VCaP (cell line): ENCODE measurements at regions not wholly inside any gene's neighbourhood (a gene's known extent, or its start where the extent isn't known, plus 50 kb on each side); places are given as distances from the start of the nearest gene placed in this dataset.
"Not testable (repeated sequence)": the region's sequence is repeated elsewhere in the genome, so short reads cannot be mapped to it uniquely, and the experiment has no call there.

Experiments used
- H3K27ac ChIP-seq: fragments of 450-650 bp; 2 replicates; pipeline ENCODE4 v1.5.1; 2017
- CTCF ChIP-seq: fragments of 450-650 bp; conservative IDR thresholded peaks from 2 replicates; pipeline ENCODE4 v1.5.1; 2017; ENCODE audit warnings: mild to moderate bottlenecking, moderate library complexity

- TF ChIP-seq CTCF: no peak
- no peak overlapping the region for H3K27ac ChIP-seq
These were observed 384.0 kb upstream of the FOXG1 start for GRCh38 chr14:28382444-28383190.

GRCh38 chr14:28398506-28398905 lies 368.1 kb upstream of the FOXG1 start:
- H3K27ac ChIP-seq: no peak overlapping the region
- no peak for TF ChIP-seq CTCF

GRCh38 chr14:28401705-28402104 lies 364.9 kb upstream of the FOXG1 start:
- not testable (repeated sequence) for H3K27ac ChIP-seq

- H3K27ac ChIP-seq: no peak overlapping the region
- TF ChIP-seq CTCF: no peak
These were observed 360.4 kb upstream of the FOXG1 start for GRCh38 chr14:28406196-28406595.

- no peak overlapping the region for H3K27ac ChIP-seq
- no peak for TF ChIP-seq CTCF
These were observed 359.4 kb upstream of the FOXG1 start for GRCh38 chr14:28407031-28407825.

- no peak overlapping the region for H3K27ac ChIP-seq
- no peak for TF ChIP-seq CTCF
These were observed 358.6 kb upstream of the FOXG1 start for GRCh38 chr14:28407996-28408395.

- H3K27ac ChIP-seq: no peak overlapping the region
- no peak for TF ChIP-seq CTCF
These were observed 354.5 kb upstream of the FOXG1 start for GRCh38 chr14:28412077-28412476.

GRCh38 chr14:28426960-28427359 lies 339.6 kb upstream of the FOXG1 start:
- TF ChIP-seq CTCF: no peak
- no peak overlapping the region for H3K27ac ChIP-seq
